GM19463 (cell line): ENCODE measurements at regions not wholly inside any gene's neighbourhood (a gene's known extent, or its start where the extent isn't known, plus 50 kb on each side); places are given as distances from the start of the nearest gene placed in this dataset.
"Not testable (repeated sequence)": the region's sequence is repeated elsewhere in the genome, so short reads cannot be mapped to it uniquely, and the experiment has no call there.

Experiments
- ATAC-seq: cut with Tn5 transposase; IDR thresholded peaks from one replicate; pipeline ENCODE4 v1.9.1; 2021; ENCODE audit warnings: mild to moderate bottlenecking, moderate library complexity; ENCODE audit not compliant: unreplicated experiment

DNA sequence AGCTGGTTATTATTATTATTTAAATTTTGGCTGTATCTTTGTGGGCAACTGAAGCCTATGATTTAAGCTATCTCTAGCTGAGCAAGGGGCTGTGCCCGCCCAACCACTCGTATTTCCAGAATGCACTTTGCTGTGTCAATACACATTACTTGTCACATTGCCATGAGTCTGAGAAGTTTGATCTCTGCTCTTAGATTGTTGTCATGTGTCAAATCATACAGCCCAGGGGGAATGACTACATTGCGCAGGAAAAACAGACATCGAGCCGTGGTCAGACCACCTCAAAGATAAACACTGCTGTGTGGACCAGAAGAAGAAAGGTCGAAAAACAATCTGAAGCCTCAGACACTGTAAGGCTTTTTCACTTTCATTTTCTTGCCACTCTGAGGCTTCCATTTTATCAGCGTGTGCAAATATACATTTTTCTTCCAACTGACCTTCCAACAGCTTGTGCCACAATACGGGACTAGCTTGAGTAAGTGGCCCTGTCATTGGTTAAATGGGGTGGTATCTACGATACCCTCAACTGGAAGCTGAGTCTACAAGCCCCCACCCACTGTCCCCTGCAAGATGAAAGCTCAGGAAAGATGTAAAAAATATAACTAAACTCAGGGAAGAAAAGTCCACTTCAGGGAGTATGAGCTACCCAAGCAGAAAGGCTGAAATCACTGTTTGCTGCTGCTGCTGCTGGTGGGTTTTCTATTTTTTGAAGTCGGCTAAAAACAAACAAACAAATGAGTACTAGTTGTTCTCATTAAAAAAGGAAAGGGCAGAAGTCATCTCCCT, 603.0 kb downstream of the BNC2 start:
- no peak for ATAC-seq

DNA sequence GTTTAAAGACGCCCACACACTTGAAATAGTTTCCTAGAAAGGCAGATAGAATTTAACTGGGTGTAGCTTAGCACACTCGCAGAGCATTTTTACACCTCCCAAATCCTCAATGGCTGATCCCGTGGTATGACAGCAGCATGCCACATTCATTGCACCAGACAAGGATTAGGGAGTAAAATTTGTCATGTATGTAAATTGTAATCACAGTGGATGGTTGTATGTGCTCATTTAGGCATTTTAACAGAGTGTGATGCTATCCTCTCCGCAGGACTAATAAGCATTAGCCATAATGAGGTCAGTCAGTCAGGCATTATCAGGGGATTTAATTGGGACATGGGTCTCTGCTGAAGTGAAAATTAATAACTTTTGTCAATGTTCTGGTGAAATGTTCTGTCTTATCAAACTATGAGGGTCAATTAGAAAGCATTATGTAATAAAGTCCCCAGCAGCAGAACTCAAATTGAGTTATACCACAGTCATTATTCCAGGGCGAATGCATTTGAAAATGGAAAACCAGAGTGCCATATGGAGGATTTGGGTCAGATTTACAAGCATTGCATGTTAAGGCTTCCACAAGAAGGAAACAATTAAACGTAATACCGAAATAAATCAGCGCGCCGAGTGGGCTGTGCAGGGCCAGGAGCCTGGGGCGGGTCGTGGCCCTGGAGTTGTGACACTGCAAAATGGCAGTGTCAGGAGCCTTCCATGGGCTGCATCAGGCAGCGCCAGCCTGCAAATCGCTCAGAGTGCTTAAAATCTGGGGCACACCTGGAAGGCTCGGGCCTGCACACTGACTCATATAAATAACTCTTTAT, 602.2 kb downstream of the BNC2 start:
- ATAC-seq, result no peak

DNA sequence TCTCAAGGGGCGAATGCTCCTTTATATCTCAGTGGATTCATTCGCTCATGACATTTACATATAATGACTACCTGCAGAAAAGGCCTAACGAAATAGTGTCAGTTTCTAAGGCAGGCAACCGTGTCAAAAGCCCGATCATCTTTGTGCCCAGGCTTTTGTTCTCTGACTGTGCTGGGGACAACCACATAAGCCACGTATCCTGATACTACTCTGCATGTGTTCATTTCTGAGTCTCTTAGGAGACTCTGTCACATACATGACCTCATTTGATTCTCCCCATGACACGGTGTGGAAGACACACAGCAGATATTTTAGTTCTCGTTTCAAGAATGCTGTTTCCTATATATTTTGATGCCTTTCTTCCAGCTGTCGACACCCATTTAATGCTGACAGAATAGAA, 598.5 kb downstream of the BNC2 start:
- ATAC-seq, result no peak

DNA sequence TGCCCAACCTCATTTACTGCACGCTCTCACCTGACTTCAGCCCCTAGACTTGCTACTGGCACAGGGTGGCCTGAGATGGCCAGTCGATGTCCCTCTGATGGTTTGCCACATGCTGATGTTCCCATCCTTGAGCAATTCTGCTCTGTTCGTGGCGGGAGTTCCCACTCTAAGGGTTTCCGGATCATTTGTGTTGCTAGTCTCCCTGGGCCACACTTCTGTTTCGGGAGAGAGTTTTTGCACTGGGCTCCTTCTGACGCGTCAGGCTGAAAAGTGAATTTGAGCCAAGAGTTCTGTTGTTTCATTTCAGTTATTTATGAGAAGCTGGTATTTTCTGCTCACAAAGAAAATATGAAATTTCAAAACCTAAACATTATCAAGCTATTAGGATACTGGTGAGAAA, 597.7 kb downstream of the BNC2 start:
- no peak for ATAC-seq

DNA sequence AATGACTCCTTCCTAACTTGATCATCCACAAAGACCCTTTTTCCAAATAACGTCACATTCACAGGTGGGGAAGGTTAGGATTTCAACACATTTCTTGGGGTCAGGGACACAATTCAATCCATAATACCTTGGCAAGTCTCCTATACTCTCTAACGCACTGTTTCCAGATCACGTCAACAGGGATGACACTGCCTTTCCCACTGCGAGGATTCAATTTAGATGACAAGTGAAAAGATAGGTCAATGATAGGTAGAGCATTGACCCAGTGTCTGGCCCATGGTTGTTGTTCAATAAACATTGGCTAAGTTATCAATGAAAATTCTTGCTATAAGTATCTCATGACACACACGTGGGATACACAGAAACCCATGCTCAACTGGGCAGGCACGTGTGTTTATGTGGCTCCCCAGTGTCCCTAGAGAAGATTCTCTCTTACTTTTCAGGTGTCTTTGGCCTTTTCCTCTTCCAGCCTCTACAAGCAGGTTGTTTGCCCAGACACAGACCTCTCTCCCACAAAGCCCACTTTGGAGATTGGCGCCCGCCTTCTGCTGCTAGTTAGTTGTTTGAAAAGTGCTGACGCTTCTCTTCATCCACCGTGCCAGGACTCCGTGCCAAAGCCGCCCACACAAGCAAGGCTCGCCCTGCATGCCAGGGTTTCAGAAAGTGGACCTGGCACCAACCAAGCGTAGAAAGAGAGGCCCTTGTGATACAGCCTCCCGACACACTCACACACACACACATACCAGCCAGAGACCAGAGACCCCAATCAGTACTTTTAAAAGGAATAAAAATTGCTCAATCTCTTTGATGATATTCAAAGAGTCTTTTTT, 594.5 kb downstream of the BNC2 start:
- ATAC-seq, result no peak

DNA sequence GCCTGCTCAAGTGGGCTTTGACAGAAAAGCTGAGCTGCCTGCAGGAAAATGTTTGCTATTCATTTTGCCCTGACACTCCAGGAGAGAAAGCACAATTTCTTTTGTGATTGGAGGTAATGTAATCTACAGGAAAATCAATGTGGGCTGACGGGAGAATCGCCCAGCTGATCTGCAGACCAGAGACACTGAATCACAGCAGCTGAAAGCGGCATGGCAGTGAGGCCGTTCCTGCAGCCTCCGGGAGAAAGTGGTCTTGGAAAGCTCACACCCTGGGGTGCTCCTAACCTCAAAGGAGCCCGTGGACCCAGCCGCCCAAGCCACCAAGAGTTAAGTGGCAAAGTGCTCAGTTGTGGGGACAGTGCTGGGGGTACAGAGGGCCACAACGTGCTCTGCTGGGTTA, 593.6 kb downstream of the BNC2 start:
- ATAC-seq, result no peak

DNA sequence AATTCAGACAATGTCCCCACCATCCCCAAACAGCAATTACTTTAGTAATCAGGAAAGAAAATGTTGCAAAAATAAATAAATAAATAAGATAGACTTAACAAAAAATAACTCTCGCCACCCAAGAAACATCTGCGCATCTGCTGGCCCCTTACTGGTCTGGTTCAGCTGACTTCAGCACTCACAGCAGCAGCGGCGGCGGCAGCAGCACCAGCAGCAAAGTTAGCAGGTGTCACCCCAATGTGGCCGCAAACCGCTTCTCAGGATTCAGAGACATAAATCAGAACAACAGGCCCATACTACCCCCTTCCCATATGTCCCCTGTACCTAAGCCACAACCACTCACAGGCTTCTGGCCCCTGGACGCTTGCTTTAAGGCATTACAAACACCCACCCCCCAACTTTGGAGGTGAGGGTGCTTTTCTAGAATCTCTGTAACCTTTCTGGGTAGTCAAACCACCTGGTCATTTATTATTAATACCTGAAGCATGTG, 593.0 kb downstream of the BNC2 start:
- no peak for ATAC-seq

DNA sequence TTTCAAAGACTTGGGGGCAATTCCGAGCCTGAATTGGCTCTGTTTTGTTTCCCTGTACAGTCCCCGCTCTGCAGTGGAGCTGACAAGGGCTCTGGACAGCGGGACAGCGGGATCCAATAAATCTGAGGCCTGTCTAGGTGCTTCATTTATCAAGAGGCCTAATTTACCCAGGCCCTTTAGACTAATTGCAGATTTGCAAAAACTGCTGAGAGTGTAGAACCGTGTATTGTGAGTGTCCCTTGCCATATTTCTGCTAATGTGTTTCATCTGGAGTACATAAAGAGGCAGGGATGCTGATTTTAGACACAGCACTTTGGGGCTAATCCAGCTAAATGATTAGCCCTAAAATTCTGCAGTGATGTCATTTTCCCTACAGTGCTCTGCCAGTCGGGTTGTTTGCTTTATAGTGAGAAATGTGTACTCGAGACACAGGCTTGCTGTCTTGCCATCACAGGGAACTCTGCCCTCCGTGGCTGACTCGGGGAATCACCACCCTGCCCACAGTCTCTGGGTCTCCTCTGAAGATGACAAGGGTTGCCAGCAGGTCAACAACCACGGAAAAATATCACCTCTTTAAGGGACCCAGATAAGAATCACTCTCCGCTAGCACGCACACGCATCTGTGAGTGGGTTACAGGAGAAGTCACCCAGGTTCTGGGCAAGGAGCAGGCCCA, 592.0 kb downstream of the BNC2 start:
- ATAC-seq, result no peak

DNA sequence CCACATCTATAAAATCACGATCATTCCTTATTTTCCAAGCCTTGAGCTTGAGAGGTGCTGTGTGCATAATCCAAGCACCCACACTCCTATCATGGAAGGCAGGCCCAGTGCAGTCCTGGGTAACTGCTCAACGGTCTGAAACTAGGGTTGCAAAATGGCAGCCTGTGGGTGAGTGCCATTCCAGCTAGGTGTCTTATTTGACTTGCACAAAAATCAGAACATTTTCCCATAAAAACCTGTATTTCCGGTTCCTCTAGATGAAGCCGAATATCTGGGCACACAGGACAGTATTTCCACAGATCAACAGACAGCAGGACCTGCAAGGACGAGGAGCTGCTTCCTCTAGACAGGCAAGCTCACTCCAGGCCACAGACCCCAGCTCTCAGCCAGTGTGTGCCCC, 588.8 kb downstream of the BNC2 start:
- no peak for ATAC-seq

DNA sequence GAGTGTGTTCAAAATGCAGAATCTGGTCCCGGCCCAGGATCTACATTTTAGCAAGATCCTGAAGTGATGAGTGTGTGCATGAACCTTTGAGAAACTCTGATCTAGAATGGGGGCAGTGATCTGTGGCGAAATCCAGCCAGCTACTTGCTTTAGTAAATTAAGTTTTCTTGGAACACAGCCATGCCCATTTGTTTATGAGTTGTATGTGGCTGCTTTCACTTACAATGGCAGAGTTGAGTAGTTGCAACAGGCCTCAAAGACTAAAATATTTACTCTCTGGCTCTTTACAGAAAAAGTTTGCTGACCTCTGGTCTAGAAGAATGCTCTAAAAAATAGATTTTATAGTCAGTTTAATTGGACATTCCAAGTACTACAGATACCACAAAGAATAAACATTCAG, 588.3 kb downstream of the BNC2 start:
- ATAC-seq, result no peak

DNA sequence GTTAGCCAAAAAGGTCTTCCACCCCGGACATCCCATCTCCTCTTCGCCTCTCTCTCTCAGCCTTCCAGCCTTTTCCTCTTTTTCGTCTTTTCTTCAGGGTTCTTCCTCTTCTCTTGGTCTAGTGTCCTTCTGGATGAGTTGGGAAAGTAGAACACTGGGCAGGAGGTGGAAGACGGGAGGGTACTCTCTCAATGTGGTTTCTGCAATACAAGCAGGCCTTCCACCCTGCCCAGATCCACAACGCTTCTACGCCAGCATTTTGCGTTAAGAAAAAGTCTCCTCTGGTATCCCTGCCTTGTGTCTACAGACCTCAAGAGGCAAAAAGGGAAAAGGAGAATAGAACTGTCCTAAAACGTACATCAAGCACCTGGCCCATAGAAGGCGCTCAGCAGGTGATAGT, 587.8 kb downstream of the BNC2 start:
- no peak for ATAC-seq

DNA sequence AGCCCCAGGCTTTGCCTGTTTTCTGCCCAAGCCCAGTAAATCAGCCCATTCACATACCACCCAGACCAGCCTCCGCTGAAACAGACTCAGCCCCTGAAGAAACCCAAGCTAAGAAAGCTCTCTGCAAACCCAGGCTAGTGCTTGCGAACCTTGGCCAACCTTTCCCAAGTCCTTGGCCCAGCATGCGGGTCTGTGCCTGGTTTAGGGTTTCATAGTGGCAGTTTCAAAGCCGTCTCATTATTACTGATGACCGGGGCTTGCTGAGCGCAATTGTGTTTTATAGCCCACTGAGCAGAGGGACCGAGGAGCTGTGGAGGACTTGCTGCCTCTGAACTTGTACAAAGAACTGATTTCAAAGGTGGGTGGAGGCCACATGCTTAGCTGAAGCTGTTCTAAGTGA, 584.3 kb downstream of the BNC2 start:
- no peak for ATAC-seq

DNA sequence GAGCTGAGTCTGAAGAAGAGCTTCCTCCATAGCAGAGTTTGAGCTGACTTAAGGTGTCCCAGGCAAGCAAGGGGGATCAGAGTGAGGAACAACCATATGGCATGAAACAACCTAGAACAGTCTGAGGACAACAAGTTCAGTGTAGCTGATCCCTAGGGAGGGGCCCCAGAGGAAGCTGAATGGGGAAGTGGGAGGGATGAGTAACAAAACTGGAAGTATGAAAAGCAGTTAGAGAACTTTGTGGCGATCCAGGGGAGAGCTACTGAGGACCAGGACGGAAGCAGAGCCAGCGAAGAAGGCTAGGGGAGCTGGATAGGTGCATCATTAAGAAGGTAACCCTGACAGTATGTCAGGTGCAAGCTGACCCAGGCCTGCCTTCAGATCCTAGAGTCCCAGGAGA, 580.8 kb downstream of the BNC2 start:
- ATAC-seq, result peak; percentile 71

DNA sequence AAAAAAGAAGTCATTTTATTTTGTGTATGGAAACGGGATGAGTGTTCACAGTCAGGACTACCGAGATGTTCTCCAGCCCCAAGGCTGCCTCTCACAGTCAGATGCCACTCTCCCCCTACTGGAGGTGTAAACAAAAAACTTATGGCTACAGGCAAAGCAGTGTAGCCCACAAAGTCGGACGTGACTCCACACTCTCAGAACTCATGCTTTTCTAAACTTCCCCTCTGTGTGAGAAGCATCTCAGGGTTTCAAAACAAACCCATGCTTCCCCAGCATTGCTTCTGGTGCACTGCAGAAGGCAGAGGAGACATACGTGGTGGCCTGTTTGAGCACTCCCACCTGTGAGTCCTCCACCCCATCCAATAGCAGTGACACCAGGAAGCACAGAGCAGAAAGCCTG, 580.3 kb downstream of the BNC2 start:
- peak; percentile 45 for ATAC-seq

DNA sequence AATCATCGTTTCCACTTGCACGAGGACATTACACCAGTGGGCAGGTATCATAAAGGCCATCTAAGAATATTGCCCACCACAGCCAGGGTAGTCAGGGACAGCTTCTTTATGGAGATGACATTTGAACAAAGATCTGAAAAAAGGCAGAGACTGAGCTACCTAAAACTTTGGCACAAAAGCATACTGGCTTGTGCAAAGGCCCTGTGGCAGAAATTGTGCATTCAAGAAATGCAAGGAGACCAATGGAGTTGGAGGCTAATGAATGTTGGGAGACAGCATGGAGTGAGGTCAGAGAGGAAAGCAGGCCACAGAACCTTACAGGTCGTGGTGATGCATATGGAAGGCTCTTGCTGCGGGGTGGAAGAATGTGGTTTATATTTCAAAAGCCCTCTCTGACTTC, 578.5 kb downstream of the BNC2 start:
- ATAC-seq, result no peak

DNA sequence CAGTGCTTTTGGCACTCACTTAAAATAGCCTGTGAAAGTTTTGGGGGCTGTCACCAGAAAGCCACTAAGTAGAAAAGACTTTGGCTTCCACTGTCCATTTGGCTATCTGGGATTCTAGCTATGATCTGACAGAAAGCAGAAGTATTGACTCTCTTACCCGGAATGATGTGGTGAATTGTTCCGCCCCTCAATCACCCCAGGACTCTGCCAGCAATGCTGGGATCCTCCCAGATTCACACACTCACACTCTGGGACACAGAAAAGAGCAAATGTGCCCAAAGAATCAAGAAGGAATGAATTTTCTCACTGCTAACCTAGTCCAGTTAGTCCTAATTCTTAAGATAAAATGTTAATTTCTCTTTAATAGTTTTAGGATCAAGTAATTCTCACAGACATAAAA, 576.9 kb downstream of the BNC2 start:
- no peak for ATAC-seq

DNA sequence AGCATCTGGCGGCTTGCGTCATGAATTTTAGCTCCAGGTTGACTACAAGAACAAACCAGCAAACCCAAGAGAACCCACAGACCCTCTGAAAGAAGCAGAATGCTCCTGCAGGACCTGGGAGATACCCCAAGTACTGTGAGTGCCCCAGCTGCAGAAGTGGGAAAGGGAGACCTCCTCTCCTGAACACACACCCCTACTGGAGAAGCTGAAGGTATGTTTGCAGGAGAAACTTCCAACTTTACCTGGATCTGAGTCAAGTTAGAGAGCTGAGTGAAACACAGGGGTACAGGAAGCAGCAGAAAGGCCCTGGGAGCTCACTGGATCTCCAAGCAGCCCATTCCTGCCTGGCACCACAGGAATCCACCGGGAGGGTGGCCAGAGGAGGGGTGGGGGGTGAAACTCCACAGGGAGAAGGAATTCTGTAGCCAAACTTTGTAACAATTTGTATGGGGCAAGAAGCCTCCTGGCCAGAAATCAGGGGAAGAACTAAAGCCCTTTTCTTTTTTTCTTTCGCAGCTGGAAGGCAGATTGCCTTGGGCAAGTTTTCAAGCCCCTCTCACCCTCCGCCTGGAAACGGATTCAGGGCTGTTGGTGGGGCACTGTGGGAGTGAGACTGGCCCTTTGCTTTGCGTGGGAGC, 576.2 kb downstream of the BNC2 start:
- no peak for ATAC-seq

DNA sequence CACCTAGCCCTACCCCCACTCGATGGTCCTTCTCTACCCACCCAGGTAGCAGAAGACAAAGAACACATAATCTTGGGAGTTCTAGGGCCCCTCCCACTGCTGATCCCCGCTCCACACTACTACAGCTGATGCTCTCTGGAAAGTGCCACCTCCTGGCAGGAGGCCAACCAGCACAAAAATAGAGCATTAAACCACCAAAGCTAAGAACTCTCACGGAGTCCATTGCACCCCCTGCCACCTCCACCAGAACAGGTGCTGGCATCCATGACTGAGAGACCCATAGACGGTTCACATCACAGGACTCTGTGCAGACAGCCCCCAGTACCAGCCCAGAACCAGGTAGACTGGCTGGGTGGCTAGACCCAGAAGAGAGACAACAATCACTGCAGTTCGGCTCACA, 575.5 kb downstream of the BNC2 start:
- ATAC-seq, result not testable (repeated sequence)

DNA sequence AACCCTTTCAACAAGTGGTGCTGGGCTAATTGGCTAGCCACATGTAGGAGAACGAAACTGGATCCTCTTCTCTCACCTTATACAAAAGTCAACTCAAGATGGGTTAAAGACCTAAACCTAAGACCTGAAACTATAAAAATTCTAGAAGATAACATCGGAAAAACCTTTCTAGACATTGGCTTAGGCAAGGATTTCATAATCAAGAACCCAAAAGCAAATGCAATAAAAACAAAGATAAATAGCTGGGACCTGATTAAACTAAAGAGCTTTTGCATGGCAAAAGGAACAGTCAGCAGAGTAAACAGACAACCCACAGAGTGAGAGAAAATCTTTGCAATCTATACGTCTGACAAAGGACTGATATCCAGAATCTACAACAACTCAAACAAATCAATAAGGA, 571.1 kb downstream of the BNC2 start:
- ATAC-seq, result not testable (repeated sequence)

DNA sequence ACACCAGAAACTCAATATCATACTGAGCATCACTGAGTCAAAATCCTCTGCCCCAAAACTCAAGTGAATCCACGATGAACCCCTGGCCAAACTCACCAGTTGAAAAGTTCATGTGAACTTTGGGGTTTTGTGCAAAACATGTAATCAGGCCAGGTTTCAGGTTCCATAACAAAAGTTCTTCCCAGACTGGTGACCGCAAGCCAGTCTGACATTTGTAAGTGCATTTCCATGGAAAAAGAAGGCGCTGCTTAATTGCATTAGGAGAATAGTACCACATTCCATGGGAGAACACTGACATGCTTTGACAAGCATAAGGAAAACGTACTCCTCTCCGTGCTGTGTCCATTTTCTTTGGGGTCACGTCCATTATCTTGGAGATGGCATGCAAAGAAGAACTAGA, 567.0 kb downstream of the BNC2 start:
- no peak for ATAC-seq
